ENCODE measurements at regions not wholly inside any gene's neighbourhood (a gene's known extent, or its start where the extent isn't known, plus 50 kb on each side); places are given as distances from the start of the nearest gene placed in this dataset.

- TF ChIP-seq CTCF (IDR thresholded peaks at IDR 0.05), result no peak
- no peak for TF ChIP-seq POLR2AphosphoS5 (IDR thresholded peaks at IDR 0.05)
Observed at GRCh38 chr11:91906871-91907624, 317.6 kb upstream of the FAT3 start.
